NOMO-1 treated with DMSO at 0.1 percent for 48 hours (cell line): ENCODE measurements at regions not wholly inside any gene's neighbourhood (a gene's known extent, or its start where the extent isn't known, plus 50 kb on each side); places are given as distances from the start of the nearest gene placed in this dataset.
"Not testable (repeated sequence)": the region's sequence is repeated elsewhere in the genome, so short reads cannot be mapped to it uniquely, and the experiment has no call there.

Experiments used
- DNase-seq: peaks from one replicate; lab custom pipeline; 2025; ENCODE audit not compliant: unreplicated experiment; lab: John Stamatoyannopoulos, UW

DNA sequence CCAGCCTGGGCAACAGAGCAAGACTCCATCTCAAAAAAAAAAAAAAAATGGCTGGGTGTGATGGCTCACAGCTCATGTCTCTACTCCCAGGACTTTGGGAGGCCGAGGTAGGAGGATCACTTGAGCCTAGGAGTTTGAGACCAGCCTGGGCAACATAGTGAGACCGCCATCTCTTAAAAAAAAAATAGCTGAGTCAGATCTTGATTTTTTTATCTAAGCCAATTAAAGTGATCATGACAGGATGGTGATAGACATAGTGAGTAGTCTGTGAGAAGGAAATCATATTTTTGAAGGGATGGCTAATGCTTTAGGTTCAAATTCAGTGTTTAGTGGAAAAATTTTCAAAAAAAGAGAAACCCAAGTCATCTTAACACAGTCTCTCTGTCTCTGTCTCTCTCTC is 114.6 kb upstream of the JARID2 start:
- no peak for DNase-seq

DNA sequence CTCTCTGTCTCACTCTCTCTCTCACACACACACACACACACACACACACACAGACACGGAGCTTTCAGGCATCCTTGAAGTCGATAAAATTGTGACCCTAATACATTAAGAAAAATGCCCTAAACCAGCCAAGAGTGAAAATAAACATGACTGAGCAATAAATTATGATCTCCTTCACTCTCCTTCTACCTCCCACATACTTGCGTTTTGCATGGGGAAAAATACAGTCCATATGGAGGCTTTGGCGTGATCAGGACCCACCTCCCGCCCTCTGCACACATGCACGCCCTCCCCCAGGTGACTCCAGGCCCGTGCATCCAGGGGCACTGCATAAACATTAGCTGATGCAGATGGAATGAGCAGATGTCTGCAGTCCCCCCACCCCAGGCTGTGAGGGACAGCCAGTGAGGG is 114.2 kb upstream of the JARID2 start:
- no peak for DNase-seq

DNA sequence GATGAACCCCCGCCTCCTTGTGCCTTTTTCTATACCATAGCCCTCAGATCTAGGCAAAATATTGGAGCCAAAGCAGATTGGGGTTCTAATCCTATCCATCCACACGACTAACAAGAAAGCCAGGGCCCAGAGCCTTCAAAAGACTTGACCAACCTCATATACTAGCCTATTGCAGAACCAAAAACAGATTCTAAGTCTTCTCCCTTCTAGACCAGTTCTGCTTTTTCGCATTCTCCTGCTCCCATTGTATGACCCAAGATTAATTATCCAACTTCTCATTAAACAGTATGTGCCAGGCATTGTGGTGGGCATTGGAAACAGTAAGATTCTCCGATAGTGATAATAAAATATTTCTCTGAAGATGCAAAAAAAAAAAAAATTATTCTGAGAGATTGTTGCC is 113.7 kb upstream of the JARID2 start:
- peak; percentile 51 for DNase-seq

DNA sequence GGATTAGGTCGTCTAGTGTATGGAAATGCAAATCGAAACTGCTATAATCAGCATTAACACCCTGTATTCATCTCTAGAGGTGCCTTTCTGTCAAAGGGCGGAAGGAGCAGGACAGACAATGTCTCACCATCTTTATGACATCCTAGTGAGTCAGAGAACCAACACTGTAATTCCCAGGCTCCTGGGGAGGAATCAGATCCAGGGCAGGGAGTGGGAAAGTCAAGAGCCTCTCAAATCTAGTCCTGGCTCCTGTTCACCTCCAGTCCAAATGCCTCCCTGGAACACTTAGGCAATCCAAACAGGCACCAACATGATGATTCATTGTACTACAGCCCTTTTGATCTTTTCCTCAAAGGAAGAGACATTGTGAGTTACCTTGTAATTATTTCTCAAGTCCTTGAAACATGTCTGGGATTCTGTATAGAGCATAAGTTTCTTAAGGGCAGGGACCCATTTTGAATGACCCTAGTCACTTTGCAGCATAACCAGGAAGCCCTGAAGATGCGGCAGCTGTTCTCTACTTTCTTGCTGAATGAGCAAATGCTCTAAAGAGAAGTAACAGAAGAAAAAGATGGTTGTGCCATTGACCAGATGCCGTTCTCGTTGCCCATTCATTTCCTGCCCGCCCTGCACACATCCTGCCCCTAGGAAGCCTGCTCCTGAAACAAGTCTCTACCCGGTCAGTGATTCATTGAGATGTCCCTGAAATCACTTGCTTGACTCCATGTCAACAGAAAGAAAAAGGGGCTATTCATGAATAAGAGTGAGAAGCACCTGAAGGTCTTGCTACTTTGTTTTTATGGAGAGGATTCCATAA is 112.8 kb upstream of the JARID2 start:
- DNase-seq, result no peak

DNA sequence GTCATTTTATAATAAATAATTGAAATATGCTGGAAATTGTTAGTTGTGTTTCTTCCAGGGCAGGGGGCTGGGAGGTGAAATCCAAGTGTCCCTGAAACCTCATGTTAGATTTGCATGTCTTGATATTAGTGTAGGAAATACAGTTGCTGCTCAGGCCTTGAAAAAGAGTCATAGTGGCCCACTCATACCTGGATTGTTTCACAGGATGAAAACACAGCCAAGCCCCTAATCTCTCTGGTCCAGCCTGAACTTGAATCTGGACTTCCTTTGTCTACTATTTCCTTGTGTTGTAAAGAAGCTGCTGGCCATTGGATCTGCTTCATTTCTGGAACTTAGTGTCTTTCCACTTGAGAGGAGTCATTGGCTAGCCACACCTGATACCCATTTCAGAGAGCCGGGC is 108.8 kb upstream of the JARID2 start:
- DNase-seq, result no peak

DNA sequence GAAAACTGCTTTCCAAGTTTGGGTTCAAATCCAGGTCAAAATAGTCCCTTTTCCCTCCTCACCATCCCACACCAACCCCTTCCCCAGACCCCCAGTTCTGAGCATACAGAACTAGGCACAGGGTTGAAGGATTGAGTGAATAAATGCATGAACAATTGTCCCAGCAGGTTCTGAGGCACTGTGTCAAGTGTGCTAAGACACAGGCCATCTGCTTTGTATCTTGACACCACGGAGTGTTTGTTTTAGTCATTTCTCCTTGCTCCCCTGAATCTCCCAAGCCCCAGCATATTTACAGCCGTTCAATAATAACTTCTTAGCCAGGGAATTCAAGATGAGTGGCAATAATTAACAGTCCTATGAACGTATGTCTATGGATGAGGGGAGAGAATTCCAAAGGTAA is 102.8 kb upstream of the JARID2 start:
- no peak for DNase-seq

DNA sequence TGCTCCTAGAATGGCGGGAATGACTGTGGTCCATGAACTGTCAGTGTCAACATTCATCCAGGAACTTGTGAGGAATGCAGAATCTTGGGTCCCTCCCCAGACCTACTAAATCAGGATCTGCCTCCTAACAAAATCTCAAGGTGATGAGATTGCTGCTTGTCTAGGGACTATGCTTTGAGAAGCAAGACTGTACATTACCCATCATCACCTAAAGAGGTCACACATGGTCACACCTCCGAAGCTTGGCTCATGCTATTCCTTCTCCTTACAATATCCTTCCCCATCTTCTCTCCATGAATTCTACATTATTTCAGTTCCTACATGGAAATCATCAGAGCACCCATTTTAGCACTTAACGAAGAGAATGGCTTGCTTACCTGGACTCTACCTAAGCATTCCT is 102.3 kb upstream of the JARID2 start:
- DNase-seq, result no peak

DNA sequence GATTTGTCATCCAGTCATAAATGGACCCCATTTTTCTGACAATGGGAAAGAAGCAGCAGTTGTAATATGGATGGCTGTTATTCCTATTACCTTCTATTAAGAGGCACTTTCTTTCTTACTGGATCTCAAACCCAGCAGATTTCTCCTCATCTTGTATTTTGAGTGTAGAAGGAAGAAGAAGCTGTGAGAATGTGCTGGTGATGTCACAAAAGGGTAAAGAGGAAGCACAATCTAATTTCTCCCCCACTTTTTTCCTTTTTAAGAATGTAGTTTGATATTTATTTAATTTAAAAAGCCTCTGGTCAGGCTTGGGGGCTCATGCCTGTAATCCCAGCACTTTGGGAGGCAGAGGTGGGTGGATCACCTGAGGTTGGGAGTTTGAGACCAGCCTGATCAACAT is 100.0 kb upstream of the JARID2 start:
- peak; percentile 21 for DNase-seq

DNA sequence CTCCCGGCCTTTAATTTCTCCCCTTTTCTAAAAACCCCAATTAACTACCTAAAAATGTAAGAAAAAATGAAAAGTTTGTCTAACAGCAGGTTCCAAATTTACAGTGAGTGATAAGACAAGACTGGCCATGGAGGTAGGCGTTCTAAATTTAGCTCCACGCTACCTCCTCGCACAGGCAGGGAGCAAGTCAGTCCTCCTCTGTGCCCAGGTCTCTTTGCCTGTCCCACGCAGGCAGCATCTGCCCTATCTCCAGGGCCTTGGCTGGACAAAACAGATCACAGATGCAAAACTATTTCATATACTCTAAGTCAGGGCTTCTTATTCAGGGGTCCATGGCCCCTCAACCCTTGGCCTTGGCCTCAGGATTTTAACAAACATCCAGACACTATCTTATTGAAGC is 98.0 kb upstream of the JARID2 start:
- no peak for DNase-seq

DNA sequence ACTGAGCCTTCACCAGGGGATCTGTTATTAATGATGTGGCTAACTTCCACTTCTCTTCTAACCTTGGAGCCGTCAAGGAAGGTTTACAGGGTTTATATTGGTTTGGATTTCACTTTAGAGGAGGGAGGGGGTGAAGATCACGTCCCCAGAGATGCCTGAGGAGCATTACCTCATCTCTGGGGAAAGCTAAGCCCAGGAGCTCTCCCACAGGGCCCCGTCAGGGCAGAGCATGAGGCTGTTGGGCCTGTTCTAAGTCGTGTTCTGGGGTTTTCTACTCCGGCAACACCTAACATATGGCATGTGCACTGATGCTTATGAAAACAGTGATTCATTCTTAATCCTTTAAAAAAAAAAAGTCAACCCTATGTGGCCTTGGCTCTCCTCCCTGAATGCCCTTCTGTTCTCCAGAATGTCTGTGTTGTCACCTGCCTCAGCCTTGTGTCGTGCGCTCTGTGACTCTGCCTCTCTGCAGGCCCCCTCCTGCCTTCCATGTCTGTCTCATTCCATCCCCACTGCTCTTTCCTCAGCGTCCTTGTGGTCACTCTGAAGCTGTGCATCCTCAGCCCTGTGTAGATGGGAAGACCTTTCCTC is 97.4 kb upstream of the JARID2 start:
- no peak for DNase-seq

DNA sequence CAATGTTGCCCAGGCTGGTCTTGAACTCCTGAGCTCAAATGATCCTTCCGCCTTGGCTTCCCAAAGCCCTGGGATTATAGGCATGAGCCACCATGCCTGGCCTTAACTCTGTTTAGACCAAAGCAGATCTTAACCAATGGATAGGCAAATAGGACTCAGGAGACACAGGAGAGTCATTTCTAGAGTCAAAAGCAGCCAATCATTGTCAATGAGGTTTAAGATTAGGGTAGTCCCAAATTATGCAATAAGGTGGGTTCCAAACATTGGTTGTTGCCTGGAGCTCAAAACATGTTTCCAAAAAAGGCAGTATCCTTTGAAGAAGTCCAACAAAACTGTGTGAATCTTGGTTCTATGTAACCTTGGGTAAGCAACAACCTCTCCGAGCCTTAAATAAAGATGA is 95.7 kb upstream of the JARID2 start:
- DNase-seq, result no peak

DNA sequence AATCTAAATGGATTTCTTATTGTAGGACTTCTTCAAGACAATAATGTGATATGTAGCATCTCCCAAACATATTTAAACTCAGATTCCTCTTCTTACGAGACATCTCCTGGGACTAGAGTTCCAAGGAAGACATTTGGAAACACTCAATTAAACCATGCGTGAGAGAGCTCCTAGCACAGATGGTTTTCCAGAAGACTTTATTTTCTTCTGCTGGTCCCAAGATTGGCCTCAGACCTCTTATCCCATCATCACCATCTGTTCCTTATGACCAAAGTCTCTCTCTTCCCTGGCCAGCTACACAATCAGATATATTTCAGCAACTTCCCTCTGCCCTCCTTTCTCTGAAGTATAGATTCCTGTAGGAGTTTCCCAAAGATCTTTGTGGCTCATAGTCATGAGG is 93.2 kb upstream of the JARID2 start:
- no peak for DNase-seq

DNA sequence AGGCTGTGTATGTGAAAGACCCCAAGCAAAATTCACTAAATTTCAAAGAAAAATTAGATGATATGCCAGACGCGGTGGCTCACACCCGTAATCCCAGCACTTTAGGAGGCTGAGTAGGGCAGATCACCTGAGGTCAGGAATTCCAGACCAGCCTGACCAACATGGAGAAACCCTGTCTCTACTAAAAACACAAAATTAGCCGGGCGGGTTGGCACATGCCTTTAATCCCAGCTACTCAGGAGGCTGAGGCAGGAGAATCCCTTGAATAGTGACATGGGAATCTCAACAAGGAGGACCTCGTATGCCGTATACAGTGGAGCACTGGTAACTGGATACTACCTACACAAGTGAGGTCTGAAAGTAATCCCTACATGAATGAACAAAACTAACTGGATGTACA is 92.7 kb upstream of the JARID2 start:
- no peak for DNase-seq

DNA sequence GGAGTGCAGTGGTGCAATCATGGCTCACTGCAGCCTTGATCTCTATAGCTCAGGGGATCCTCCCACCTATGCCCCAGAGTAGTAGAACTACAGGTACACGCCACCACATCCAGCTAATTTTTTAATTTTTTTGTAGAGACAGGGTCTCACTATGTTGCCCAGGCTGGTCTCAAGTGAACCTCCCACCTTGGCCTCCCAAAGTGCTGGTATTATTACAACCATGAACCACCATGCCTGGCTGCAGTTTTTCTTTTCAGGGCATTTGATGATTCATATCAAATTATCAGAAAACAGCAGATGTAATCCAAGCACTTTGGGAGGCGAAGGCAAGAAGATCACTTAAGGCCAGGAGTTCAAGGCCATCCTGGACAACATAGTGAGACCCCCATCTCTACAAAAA is 88.4 kb upstream of the JARID2 start:
- DNase-seq, result no peak

DNA sequence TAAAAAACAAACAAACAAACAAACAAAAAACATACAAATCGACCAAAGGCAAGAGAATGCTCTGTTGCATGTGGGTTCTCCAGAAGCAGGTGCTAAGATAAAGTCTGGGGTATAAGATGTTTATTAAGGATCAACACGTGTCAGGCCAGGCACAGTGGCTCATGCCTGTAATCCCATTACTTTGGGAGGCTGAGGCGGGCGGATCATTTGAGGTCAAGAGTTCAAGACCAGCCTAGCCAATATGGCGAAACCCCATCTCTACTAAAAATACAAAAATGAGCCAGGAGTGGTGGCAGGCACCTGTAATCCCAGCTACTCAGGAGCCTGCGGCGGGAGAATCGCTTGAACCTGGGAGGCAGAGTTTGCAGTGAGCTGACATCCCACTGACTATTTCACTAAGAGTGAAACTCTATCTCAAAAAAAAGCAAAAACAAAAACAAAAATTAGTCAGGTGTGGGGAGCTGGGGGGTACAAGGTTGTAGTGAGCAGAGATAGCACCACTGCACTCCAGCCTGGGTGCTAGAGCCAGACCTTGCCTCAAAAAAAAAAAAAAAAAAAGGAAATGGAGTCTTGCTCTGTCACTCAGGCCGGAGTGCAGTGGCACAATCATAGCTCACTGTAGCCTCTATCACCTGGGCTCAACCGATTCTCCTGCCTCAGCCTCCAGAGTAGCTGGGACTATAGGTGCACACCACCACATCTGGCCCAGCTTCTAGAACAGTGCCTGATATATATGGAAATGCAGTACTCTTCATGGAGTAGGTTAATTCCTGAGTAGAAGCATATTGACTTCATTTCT is 86.8 kb upstream of the JARID2 start:
- no peak for DNase-seq

DNA sequence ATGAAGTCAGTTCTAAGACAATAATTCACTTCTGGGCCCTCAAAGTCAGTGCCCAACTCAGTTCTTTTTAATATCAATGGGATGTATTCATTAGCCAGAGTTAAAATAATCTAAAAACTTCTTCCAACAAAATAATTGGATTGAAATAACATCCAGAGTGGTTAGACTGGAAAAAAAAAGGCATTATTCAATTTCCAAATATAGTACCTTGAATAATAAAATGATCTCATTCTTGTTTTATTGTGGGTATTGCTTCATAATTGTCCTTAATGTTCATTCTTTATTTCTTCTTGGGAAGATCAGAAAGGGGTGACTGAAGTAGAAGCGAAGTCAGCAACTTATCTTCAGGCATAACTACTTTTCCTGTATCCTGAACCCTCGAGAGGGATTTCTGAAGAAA is 85.1 kb upstream of the JARID2 start:
- no peak for DNase-seq

DNA sequence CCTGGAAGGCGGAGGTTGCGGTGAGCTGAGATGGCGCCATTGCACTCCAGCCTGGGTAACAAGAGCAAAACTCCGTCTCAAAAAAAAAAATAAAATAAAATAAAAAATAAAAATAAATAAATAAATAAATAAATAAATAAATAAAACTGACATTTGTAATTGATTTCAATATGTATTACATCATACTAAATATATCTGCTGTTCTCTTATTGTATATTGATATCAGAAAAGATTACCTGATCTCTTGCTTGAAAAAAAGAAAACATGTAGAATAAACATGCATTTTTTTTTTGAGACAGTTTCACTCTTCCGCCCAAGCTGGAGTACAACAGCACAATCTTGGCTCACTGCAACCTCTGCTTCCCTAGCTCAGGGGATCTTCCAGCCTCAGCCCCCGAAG is 81.0 kb upstream of the JARID2 start:
- not testable (repeated sequence) for DNase-seq

DNA sequence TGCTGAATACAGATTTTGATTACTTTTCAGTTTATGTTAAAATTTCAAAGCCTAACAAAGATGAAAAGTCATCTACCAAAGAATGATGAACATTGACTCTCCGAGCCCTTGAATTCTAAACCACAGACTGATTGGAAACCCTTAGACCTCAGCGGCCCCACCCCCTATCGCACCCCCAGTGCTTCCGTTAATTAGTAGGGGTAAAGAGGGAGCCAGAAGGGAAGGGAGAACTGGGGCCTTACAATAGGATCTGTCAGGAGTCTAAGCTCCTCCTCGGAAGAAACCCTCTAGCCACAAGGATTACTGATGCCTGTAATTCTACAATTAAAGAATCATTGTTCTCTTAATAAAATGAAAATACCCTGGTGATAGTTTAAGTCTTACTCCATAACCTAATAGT is 79.7 kb upstream of the JARID2 start:
- DNase-seq, result no peak

DNA sequence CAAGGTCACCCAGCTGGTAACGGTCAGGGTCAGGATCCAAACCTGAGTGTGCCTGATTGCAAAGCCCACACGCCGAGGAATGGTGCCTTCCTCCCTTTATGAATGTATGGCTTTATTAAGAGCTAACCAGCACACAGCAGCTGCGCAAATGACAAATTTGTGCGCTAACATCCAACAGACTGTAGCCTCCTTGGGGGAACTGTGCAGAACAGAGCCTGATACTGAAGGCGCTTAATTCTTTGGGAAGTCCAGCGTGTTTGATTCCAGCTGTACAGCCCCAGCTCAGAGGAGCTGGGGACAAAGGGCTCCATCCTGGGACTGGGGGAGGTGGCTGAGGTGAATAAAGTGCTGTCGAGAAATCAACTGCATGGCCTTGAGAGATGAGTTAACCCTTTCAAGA is 75.7 kb upstream of the JARID2 start:
- no peak for DNase-seq

DNA sequence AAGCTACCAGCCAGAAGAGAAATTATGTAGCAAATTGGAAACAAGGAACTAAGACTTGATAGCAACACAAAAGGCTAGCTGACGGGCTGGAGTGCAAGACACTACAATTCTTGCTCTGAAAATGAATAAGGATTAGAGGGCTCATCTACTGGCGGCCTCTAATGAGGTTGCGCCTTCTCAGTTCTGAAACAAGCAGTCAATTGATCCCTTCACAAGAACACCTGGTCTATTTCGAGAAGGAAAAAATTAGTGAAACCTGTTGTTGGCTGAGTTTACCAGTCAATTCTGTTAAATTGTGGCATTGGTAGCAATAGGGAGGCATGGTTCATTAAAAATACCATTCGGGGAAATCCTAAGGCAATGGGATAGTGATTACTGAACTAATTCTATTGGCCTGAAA is 74.8 kb upstream of the JARID2 start:
- DNase-seq, result no peak

DNA sequence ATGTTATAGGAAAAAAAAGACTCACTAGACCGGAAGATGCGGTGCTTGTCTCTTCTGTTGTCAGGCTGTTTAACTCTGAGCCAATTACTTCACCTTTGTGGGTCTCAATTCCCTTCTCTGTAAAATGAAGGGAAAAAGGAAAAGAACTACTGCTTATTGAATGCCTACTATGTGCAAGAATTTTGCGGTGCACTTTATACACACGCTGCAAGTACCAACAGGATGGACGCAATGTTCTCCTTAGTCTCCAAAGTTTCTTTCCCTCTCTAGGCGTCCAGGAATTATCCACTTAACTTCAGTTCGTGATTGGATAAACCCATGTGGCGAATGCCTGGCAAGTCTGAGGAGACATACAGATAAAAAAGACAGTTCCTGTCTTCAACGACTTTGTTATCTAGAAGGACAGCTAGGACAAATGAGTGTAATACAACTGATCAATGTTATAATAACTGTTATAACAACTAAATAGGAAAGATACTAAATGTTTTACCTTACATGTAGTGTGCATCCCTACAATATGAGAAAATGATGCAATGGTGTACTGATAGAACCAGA is 69.0 kb upstream of the JARID2 start:
- DNase-seq, result no peak

DNA sequence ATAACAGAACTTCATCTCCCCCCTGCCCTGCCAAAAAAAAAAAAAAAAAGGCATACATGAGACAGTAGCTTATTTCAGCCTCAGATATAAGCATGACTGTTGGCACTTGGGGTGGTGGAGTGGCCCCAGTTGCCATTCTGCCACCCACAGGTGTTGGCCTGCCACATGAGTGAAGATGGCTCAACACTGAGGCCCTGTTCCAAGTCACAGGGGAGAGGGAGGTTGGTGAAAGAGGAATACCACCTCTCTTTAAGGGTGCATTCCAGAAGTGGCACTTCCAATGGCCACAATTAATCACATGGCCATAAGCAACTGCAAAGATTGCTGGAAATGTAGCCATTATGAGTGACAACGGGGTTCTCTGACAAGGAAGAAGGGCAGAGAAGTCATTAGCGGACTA is 61.9 kb upstream of the JARID2 start:
- DNase-seq, result no peak
